GM12875 (cell line): ENCODE measurements at regions not wholly inside any gene's neighbourhood (a gene's known extent, or its start where the extent isn't known, plus 50 kb on each side); places are given as distances from the start of the nearest gene placed in this dataset.

Experiments used
- H3K4me3 ChIP-seq: one replicate; pipeline ENCODE4 v1.5.1; 2011; ENCODE audit warnings: low read depth, low read length, control low read depth
- TF ChIP-seq, protein P1 (sequence below): IDR thresholded peaks from 2 replicates; pipeline ENCODE4 v1.5.1; 2011; ENCODE audit warnings: low read depth, mild to moderate bottlenecking, control low read depth, inconsistent platforms, low read length, moderate library complexity, borderline replicate concordance; ENCODE audit not compliant: insufficient read depth

DNA sequence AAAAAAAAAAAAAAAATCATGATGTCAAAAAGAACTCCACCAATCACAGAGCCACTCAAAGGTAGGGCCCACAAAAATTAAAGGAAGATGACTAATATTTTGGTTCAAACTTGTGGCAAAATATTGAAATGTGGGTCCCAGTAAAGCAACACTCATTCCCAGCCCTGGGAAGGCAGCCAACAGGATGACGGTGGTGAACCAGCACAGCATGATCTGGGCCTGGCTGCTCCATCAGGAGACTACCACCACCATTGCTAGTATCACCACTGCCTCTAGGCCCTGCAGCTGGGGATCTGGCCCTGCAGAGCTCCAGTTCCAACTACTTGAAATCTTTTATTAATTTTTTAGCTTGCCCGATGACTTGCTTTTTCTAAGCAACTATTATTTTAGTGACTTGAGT is 206.8 kb upstream of the ITGA1 start:
- TF ChIP-seq, protein P1, sequence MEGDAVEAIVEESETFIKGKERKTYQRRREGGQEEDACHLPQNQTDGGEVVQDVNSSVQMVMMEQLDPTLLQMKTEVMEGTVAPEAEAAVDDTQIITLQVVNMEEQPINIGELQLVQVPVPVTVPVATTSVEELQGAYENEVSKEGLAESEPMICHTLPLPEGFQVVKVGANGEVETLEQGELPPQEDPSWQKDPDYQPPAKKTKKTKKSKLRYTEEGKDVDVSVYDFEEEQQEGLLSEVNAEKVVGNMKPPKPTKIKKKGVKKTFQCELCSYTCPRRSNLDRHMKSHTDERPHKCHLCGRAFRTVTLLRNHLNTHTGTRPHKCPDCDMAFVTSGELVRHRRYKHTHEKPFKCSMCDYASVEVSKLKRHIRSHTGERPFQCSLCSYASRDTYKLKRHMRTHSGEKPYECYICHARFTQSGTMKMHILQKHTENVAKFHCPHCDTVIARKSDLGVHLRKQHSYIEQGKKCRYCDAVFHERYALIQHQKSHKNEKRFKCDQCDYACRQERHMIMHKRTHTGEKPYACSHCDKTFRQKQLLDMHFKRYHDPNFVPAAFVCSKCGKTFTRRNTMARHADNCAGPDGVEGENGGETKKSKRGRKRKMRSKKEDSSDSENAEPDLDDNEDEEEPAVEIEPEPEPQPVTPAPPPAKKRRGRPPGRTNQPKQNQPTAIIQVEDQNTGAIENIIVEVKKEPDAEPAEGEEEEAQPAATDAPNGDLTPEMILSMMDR, result no peak
- no peak overlapping the region for H3K4me3 ChIP-seq

DNA sequence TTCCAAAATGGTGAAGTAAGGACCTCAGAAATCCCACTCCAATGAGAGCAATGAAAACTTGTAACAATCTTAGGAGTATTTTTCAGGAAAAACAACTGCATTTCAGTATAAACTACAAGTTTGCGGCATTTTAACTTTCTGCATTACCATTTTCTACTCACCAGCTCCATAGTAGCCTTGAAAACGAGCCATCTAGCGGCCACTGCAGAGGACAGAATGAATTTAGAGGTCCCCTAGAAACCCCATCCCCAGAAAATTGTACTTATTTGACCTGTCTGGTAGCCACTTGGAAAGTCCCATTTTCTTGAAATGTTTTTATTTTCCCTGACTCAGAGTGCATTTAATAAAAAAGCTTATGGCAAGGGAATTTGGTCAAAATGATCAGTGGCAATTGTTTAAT is 205.4 kb upstream of the ITGA1 start:
- H3K4me3 ChIP-seq, result no peak overlapping the region
- TF ChIP-seq, protein P1, result 0 out of 2 replicates have a peak, but pooled peaks have one; percentile 12

DNA sequence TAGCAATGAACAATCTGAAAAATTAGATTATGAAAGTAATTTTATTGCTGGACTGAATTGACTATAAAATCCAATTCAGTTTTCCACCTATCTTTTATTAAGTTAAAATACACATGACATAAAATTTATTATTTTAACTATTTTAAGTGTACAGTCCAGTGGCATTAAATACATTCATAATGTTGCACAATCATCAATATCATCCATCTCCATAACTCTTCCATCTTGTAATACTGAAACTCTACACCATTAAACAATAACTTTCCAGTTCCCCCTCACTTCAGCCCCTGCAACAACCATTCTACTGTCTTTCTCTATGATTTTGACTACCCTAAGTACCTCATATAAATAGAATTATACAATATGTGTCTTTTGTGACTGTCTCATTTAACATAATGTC is 200.6 kb upstream of the ITGA1 start:
- TF ChIP-seq, protein P1, result no peak
- no peak overlapping the region for H3K4me3 ChIP-seq

DNA sequence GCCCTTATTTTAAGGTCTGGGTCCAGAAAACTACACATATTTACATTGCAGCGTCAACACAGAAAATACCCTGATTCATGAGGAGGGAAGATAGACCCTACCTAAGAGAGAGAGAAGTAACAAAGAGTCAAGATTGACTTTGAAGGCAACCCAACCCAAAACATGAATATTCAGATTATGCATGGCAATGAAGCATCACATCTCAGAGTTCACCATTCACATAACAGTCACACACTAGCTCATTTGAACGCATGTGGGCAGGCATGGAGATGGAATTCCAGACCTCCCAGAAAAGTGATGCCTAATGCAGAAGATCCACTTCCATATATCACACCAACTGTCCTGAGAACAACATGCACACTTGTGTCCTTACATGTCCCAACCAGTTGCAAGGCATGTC is 190.1 kb upstream of the ITGA1 start:
- TF ChIP-seq, protein P1, result no peak
- no peak overlapping the region for H3K4me3 ChIP-seq

DNA sequence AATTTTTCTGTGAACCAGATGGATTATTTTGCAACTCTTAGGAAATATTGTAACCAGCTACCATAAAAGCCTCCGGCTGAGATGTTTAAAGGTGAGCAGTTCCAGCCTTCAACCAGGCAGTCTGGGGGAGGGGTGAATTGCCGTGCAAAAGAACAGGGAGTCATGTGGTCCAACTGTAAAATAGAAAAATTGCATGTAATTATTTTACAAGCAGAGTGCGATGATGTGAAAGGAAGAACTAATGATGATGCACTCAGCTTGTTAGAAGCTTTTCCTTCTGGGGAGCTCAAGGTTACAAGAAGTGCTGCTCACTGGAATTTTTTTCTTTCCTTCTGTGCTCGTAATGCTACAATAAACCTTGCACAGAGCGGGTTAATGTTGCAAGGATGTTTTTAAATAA is 188.7 kb upstream of the ITGA1 start:
- TF ChIP-seq, protein P1, result no peak
- no peak overlapping the region for H3K4me3 ChIP-seq

DNA sequence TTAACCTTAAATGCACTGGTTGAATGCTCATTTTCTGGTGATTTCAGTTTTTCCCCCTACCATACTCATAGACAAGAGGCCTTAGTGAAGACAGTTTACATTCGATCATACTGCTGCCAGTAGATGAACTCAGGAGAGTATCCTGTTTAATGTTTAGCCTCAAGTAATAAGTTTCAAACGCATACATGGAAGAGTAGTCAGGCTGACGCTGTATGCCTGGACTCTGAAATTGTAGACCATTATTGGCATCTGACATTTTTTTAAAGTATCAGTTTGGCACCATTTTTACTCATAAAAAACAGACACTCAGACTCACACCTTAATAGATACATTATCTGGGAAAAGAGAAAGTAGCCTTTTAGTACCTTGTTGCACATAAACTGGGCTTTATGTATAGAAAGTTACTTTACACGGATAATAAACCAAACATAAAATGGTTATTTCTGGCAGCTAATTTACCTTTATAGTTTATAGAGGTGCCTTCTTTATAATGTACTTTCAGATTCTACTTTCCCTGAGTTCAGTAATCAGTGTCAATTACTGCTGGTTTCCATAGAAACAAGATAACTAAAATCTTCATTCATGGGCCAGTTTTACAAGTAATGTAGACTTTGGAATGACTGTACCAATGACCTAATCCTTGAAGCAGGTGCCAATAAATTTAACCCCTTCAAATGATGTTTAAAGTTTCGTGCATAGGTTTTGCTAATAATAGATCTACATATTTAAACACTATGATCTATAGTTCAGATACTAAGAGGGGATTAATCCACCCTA is 183.8 kb upstream of the ITGA1 start:
- H3K4me3 ChIP-seq, result no peak overlapping the region

More for the DNA sequence above, 183.8 kb upstream of the ITGA1 start:
- TF ChIP-seq, protein P1, result no peak
